ENCODE measurements at regions not wholly inside any gene's neighbourhood (a gene's known extent, or its start where the extent isn't known, plus 50 kb on each side); places are given as distances from the start of the nearest gene placed in this dataset.

DNA sequence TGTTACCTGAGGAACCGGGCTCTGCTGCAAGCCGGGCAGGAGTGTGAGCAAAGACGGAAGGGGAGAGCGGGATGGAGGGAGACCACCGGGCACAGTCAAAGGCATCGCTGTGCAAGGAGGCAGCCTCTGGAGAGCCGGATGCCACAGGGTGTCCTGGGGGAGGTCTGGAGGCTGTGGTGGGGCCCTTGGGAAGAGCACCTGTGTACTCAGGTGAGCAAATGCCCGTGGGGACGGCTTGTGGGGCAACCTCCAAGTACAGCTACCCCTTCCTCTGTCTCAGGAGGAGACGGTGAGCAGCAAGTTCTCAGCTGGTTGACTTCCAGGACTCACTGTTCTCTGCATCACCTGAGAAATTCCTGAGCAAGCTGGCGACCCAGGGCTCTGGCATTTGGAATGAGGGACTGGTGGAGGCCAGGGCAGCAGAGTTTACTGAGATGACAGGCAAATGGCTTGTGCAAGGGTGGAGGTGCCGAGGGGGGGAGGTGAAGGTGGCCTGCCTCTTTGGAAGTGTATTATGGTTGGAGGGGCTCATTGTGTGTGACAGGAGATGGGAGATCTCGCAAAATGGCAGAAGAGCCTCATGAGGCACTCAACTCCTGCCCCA lies 345.2 kb upstream of the SHH start:
- TF ChIP-seq TEAD4 (IDR thresholded peaks at IDR 0.05) = no peak
- no peak for TF ChIP-seq YY1 (IDR thresholded peaks at IDR 0.05; ENCODE audit: low read depth)
- TF ChIP-seq, protein P1, sequence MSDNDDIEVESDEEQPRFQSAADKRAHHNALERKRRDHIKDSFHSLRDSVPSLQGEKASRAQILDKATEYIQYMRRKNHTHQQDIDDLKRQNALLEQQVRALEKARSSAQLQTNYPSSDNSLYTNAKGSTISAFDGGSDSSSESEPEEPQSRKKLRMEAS (IDR thresholded peaks at IDR 0.05) = no peak
- no peak for TF ChIP-seq ZBTB7A (IDR thresholded peaks at IDR 0.05; ENCODE audit: low read depth)
- TF ChIP-seq RAD21 (IDR thresholded peaks at IDR 0.05; ENCODE audit: low read depth) = no peak
- no peak for TF ChIP-seq CREB1 (IDR thresholded peaks at IDR 0.05; ENCODE audit: low read depth)
- TF ChIP-seq EP300 (IDR thresholded peaks at IDR 0.05; ENCODE audit: borderline replicate concordance) = no peak
- TF ChIP-seq, protein P2, sequence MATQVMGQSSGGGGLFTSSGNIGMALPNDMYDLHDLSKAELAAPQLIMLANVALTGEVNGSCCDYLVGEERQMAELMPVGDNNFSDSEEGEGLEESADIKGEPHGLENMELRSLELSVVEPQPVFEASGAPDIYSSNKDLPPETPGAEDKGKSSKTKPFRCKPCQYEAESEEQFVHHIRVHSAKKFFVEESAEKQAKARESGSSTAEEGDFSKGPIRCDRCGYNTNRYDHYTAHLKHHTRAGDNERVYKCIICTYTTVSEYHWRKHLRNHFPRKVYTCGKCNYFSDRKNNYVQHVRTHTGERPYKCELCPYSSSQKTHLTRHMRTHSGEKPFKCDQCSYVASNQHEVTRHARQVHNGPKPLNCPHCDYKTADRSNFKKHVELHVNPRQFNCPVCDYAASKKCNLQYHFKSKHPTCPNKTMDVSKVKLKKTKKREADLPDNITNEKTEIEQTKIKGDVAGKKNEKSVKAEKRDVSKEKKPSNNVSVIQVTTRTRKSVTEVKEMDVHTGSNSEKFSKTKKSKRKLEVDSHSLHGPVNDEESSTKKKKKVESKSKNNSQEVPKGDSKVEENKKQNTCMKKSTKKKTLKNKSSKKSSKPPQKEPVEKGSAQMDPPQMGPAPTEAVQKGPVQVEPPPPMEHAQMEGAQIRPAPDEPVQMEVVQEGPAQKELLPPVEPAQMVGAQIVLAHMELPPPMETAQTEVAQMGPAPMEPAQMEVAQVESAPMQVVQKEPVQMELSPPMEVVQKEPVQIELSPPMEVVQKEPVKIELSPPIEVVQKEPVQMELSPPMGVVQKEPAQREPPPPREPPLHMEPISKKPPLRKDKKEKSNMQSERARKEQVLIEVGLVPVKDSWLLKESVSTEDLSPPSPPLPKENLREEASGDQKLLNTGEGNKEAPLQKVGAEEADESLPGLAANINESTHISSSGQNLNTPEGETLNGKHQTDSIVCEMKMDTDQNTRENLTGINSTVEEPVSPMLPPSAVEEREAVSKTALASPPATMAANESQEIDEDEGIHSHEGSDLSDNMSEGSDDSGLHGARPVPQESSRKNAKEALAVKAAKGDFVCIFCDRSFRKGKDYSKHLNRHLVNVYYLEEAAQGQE (IDR thresholded peaks at IDR 0.05; ENCODE audit: low read depth) = no peak
- TF ChIP-seq EGR1 (IDR thresholded peaks at IDR 0.05) = no peak
- TF ChIP-seq, protein P3, sequence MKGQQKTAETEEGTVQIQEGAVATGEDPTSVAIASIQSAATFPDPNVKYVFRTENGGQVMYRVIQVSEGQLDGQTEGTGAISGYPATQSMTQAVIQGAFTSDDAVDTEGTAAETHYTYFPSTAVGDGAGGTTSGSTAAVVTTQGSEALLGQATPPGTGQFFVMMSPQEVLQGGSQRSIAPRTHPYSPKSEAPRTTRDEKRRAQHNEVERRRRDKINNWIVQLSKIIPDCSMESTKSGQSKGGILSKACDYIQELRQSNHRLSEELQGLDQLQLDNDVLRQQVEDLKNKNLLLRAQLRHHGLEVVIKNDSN (IDR thresholded peaks at IDR 0.05) = no peak
- TF ChIP-seq FOXM1 (IDR thresholded peaks at IDR 0.05; ENCODE audit: borderline replicate concordance, low read depth) = no peak
- TF ChIP-seq TCF12 (IDR thresholded peaks at IDR 0.05; ENCODE audit: low read depth) = no peak

DNA sequence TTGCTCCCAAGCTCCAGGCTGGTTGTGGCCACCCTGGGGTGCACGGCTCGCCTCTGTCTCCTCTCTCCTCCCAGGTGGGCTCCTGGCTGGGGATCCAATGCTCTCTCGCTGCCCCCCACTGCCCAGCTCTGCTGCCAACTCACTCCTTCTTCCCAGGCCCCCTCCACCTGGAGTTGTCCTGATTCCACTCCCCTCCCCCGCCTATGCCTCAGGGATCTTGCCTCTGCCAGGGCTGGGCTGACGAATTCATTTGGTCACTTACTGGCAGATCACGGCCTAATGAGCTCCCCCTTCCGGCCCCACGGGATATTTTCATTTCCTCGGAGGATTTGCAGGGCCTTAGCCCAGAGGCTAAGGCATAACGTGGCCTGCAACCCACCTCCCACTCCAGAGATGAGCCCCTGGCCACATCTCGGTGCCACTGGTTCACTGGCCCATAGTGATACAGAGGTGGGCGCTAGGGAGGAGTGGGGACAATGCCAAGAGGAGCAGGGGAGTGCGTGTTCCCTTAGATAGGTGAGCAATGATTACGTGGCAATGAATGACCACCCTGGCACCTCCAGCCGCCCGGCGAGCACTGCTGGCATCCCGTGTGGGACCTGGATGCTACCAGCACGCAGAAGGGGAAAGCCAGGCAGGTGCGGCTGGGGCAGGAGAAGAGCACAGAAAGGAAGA lies 344.6 kb upstream of the SHH start:
- TF ChIP-seq, protein P1 (IDR thresholded peaks at IDR 0.05) = no peak
- TF ChIP-seq EGR1 (IDR thresholded peaks at IDR 0.05) (no peak), RAD21 (IDR thresholded peaks at IDR 0.05; ENCODE audit: low read depth) (peak; percentile 31; the same call in 1 of the 2 replicates), ZBTB7A (IDR thresholded peaks at IDR 0.05; ENCODE audit: low read depth) (no peak)
- TF ChIP-seq, protein P2 (IDR thresholded peaks at IDR 0.05; ENCODE audit: low read depth) = no peak

DNA sequence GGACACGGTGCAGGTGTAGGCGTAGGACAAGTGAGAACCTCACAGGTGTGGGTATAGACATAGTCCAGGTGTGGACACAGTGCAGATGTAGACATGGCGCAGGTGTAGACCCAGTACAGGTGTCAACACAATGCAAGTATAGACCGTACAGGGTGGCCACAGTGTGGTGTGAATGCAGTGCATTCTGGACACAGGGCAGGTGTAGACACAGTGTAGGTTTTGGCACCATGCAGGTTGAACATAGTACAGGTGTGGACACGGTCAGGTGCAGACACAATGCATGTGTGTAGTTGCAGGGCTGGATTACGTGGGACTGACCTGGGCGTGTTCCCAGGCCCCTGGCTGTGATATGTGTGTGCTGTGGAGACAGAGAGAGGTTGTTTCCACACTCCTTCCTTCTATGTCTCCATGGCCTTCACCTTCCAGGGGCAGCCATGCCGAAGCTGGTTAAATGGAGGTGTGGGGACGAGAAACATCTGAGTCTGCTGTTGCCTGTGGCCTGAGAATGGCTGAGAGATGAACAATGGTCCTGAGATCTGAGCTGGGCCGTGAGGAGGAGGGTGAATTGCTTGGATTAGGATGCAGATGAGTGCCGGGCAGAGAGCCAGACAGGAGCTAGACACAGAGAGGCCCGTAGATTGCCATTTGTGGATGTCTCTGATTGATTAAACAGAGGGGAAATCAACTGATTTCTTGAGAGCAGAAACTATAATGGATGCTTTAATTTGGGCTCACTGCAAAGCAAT lies 343.9 kb upstream of the SHH start:
- TF ChIP-seq TEAD4 (IDR thresholded peaks at IDR 0.05) = no peak
- TF ChIP-seq, protein P1 (IDR thresholded peaks at IDR 0.05) = no peak
- no peak for TF ChIP-seq CEBPB (IDR thresholded peaks at IDR 0.05)
- TF ChIP-seq, protein P3 (IDR thresholded peaks at IDR 0.05) = no peak
- no peak for TF ChIP-seq CREB1 (IDR thresholded peaks at IDR 0.05; ENCODE audit: low read depth)
- TF ChIP-seq FOXM1 (IDR thresholded peaks at IDR 0.05; ENCODE audit: borderline replicate concordance, low read depth) = no peak
- no peak for TF ChIP-seq EGR1 (IDR thresholded peaks at IDR 0.05)
- no peak for TF ChIP-seq ZBTB7A (IDR thresholded peaks at IDR 0.05; ENCODE audit: low read depth)
- TF ChIP-seq, protein P2 (IDR thresholded peaks at IDR 0.05; ENCODE audit: low read depth) = no peak
- no peak for TF ChIP-seq TCF12 (IDR thresholded peaks at IDR 0.05; ENCODE audit: low read depth)
- no peak for TF ChIP-seq RAD21 (IDR thresholded peaks at IDR 0.05; ENCODE audit: low read depth)
- TF ChIP-seq EP300 (IDR thresholded peaks at IDR 0.05; ENCODE audit: borderline replicate concordance) = no peak
- TF ChIP-seq TAF1 (IDR thresholded peaks at IDR 0.05; ENCODE audit: low read depth) = no peak

DNA sequence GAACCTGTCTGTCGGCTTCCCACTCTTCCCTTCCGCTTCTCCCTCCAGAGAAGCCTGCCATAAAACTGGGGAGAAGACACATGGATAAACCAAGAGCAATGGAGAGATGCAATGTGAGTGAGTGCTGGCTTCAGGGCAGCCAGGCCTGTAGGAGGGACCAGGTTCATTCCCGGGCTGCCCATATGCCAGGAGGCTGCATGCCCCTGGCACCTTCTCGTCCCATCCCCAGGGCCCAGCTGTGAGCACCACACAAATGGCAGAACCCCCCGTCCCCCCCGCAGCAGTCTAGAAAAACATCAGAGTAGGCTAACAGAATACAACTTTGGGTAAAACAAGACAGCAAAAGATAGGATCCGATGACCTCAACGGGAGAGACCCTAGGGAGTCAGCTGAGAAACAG lies 341.3 kb upstream of the SHH start:
- TF ChIP-seq TEAD4 (IDR thresholded peaks at IDR 0.05) (no peak), RAD21 (IDR thresholded peaks at IDR 0.05; ENCODE audit: low read depth) (no peak), EP300 (IDR thresholded peaks at IDR 0.05; ENCODE audit: borderline replicate concordance) (no peak), EGR1 (IDR thresholded peaks at IDR 0.05) (no peak), NFIC (IDR thresholded peaks at IDR 0.05) (no peak), TCF12 (IDR thresholded peaks at IDR 0.05; ENCODE audit: low read depth) (no peak), TAF1 (IDR thresholded peaks at IDR 0.05; ENCODE audit: low read depth) (no peak), FOXM1 (IDR thresholded peaks at IDR 0.05; ENCODE audit: borderline replicate concordance, low read depth) (no peak), CEBPB (IDR thresholded peaks at IDR 0.05) (no peak), YY1 (IDR thresholded peaks at IDR 0.05; ENCODE audit: low read depth) (no peak), ZBTB7A (IDR thresholded peaks at IDR 0.05; ENCODE audit: low read depth) (no peak), CREB1 (IDR thresholded peaks at IDR 0.05; ENCODE audit: low read depth) (no peak)
- TF ChIP-seq, protein P1 (IDR thresholded peaks at IDR 0.05) = no peak
- TF ChIP-seq, protein P2 (IDR thresholded peaks at IDR 0.05; ENCODE audit: low read depth) = no peak
- TF ChIP-seq, protein P3 (IDR thresholded peaks at IDR 0.05) = no peak

All from Ishikawa (cell line).